Epithelial cell of prostate (primary cell): ENCODE measurements at regions not wholly inside any gene's neighbourhood (a gene's known extent, or its start where the extent isn't known, plus 50 kb on each side); places are given as distances from the start of the nearest gene placed in this dataset.
"Not testable (repeated sequence)": the region's sequence is repeated elsewhere in the genome, so short reads cannot be mapped to it uniquely, and the experiment has no call there.

Experiments
- DNase-seq: peaks from one replicate; pipeline ENCODE4 v3.0.0-alpha.2; 2011; ENCODE audit warnings: low read depth, low spot score
- H3K27ac ChIP-seq: fragments of 450-650 bp; 2 replicates; pipeline ENCODE4 v1.5.1; 2017; ENCODE audit warnings: mild to moderate bottlenecking

DNA sequence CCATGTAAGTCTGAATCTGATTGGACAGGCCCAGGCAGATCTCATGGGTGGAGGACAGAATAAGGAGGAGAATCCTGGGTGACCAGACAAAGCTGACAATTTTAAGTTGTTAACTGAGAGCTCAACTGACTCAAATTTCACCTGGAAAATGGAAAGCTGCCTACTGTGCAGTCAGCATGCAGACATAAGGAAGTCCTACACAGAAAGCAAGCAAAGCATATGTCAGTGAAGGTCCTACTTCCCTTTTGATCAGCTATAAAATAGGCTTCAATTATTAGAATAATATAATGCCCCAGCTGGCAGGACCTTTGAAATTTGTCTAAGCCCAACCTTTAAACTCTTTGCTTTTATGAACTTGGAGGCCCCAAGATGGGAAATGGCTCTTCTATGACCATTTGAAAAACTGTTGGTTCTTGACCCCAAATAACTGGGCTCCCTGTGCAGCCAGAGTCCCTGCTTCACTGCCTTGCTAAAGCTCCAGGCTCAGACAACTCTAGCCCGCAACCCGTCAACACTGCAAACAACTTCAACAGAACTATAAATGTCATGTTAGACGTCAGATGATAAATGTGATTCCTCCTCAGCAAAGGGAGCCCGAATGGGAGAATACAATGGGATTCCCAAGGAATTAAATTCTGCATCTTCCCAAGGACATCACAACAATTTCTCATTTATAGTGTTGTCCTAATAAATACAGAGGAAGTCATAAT is 118.9 kb upstream of the ADRA1B start:
- H3K27ac ChIP-seq, result no peak overlapping the region
- DNase-seq, result no peak

DNA sequence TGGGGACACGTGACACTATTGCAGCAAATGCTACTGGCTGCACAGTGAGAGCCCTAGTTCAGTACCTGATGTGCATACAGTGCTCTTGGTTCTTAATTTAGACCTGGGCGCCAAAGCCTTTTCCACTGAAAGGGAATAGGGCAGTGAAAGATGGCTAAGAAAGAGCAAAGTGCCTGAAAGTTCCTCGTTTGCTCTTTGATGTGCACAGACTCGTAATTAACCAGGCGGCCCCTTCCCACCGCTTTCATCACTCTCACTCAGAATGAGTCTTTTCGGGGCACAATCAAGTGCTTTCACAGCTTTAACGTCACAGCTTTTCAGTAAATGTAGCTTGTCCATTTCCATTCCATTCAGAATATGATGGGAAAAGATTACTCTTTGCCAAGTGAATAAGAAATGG is 116.6 kb upstream of the ADRA1B start:
- no peak overlapping the region for H3K27ac ChIP-seq
- DNase-seq, result no peak

DNA sequence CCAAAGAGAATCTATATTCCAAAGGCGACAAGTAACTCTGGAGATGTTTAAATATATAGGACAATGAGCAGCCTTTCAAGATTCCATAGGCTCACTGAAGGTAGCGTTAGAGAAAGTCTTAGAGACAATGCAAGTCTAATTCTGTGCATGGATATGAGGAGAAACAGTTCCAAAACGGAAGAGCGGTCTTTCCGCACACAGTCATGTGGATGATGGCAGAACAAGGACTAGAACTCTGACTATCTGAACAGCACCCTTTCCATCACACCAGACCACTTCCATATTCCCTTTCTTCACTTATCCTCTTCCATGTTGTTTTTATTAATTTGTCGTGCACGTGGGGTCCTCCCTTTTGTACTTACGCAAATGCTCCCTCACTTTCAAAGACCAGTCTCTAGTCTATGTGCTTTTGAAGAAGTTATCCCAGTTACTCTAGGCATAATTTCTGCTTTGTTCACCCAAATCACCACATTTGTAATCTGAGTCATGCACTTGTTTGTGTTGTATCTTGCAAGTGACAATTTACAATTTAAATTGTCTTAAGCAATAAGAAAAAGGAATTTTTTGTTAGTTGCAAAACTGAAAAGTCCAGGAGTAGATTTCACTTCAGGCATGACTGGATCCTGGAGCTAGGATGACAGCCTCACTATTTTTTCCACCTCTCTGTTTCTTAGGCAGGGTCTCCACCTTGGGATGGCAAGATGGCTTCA is 116.0 kb upstream of the ADRA1B start:
- no peak for DNase-seq
- H3K27ac ChIP-seq, result no peak overlapping the region

GRCh38 chr5:159801303-159801702 is 115.0 kb upstream of the ADRA1B start:
- H3K27ac ChIP-seq, result no peak overlapping the region

GRCh38 chr5:159802661-159803060 is 113.6 kb upstream of the ADRA1B start:
- H3K27ac ChIP-seq, result no peak overlapping the region

More at GRCh38 chr5:159801303-159801702, 115.0 kb upstream of the ADRA1B start:
- no peak for DNase-seq

DNA sequence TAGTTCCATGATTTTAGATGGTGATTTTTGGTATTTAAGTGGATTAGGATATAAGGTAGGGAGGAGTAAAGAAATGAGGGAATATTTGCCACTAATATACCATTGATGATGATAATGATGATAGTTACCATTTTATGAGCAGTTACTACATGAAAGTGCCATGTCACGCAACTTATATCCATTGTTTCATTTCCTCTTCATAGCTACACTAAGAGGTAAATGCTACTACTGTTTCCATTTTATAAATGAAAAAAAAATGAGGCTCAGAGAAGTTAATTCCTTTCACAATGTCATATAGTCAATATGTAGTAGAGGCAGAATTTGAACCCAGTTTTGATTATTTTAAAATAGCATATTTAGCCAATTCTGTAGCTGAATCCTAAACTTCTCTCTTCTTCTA is 112.2 kb upstream of the ADRA1B start:
- H3K27ac ChIP-seq, result no peak overlapping the region
- no peak for DNase-seq

More at GRCh38 chr5:159802661-159803060, 113.6 kb upstream of the ADRA1B start:
- DNase-seq, result no peak

- no peak overlapping the region for H3K27ac ChIP-seq
- DNase-seq, result no peak
These were observed 111.3 kb upstream of the ADRA1B start for GRCh38 chr5:159805021-159805420.

DNA sequence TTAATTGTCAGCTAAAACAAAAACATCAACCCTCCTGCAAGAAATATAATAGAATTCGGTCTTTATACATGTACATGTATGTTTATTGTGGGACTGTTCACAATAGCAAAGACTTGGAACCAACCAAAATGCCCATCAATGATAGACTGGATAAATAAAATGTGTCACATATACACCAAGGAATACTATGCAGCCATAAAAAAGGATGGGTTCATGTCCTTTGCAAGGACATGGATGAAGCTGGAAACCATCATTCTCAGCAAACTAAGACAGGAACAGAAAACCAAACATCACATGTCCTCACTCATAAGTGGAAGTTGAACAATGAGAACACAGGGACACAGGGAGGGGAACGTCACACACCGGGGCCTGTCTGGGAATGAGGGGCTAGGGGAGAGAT is 109.1 kb upstream of the ADRA1B start:
- not testable (repeated sequence) for H3K27ac ChIP-seq, DNase-seq

DNA sequence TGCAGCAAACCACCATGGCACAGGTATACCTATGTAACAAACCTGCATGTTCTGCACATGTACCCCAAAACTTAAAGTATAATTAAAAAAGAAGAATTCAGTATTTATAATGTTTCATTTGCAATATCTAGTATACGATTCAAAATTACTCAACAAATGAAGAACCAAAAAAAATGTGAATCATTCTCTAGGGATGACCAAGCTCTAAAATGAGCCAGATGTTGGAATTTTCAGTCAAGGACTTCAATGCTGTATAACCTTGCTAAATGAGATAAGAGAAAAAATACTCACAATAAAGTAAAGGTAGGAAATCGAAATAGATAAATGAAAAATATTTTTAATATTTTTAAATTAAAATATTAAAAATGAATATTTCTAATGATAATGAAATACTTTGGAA is 108.7 kb upstream of the ADRA1B start:
- no peak for DNase-seq
- H3K27ac ChIP-seq, result no peak overlapping the region

DNA sequence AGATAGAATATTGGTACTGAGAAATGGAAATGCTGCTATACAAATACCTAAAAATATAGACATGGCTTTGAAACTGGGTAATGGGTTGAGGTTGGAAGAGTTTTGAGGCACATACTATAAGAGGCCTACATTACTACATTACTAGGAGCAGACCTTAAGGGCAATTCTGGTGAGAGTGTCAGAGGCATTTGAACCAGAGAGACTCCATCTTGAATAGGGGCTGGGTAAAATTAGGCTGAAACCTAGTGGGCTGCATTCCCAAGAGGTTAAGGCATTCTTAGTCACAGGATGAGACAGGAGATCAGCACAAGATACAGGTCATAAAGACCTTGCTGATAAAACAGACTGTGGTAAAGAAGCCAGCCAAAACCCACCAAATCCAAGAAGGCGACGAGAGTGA is 104.6 kb upstream of the ADRA1B start:
- H3K27ac ChIP-seq, result no peak overlapping the region
- no peak for DNase-seq

DNA sequence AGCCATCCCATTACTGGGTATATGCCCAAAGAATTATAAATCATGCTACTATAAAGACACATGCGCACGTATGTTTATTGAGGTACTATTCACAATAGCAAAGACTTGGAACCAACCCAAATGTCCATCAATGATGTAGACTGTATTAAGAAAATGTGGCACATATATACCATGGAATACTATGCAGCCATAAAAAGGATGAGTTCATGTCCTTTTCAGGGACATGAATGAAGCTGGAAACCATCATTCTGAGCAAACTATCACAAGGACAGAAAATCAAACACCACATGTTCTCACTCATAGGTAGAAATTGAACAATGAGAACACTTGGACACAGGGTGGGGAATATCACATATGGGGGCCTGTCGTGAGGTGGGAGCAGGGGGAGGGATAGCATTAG is 103.5 kb upstream of the ADRA1B start:
- not testable (repeated sequence) for H3K27ac ChIP-seq, DNase-seq

DNA sequence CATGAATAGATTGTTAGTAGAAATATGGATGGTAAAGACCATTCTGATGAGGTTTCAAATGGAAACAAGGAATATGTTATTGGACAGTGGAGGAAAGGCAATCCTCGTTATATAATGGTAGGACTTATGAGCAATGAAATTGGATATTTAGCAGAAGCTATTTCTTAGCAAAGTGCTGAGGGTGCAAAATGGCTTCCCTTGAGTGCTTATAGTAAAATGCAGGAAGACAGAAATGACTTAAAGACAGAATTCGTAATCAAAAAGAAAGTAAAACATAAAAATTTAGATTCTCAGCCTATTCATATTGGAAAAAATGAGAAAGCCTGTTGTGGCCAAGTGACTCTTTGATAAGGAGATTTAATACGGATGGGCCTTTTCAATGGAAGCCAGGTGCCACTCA is 102.1 kb upstream of the ADRA1B start:
- DNase-seq, result no peak
- H3K27ac ChIP-seq, result no peak overlapping the region

GRCh38 chr5:159814805-159815585 is 101.3 kb upstream of the ADRA1B start:
- no peak overlapping the region for H3K27ac ChIP-seq

GRCh38 chr5:159817262-159818029 is 98.8 kb upstream of the ADRA1B start:
- peak overlapping the region; percentile 50 for H3K27ac ChIP-seq
- no peak for DNase-seq

More at GRCh38 chr5:159814805-159815585, 101.3 kb upstream of the ADRA1B start:
- DNase-seq, result no peak

DNA sequence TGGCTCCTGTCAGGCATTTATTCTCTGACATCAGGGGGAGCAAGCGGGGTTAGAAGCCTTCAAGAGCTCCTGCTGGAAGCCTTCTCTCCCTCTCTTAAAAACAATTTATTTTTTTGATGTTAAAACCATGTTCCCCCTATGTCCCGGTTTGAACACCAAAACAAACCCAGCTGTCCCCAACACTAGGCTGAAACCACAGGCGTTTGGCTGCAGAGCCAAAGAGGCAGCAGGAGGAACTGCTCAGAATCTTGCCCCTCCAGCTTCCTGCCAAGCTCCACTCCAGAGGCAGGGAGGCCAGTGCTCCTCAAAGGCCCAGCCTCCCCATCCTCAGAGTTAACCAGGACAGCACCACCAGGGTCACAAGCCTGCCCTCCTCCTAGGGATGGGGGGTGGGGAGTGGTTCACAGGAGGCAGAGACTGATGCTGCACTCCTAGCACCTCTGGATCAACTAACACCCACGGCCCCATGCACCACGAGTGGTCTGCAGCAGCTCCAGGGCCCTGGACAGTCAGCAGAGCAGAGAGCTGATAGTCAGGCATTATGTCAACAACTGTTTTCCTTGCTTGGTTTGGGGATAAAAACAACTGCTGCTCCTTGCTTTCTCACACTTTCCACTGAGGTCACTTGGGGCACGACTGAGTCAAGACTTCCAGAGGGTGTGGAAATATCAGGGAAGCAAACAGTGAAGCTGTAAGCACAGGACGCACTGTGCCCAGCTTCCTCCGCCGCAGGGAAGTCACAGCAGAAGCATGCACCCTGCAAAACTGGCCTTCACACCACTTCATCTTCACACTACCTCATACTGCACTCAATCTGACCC is 96.5 kb upstream of the ADRA1B start:
- DNase-seq, result no peak
- H3K27ac ChIP-seq, result no peak overlapping the region

- H3K27ac ChIP-seq, result no peak overlapping the region
These were observed 95.6 kb upstream of the ADRA1B start for GRCh38 chr5:159820692-159821091.

DNA sequence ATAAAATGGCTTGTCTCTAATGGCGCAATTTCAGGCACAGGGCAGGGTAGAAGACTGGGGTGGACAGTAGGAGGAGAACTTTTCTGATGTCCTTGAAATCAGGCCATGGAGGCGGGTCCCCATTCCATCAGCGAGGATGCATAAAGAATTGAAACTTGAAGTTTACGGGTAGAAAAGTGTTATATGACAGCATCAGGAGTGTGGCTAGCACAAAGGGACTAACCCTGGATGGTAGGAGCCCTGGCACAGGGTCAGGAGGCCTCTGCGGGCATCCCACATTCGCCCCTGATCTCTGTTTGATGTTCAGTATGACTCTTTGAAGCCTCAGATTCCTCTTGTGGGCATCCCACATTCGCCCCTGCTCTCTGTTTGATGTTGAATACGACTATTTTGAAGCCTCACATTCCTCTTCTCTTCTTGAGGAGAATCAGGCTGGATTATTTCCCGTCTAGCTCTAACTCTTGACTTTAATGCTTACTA is 94.8 kb upstream of the ADRA1B start:
- H3K27ac ChIP-seq, result no peak overlapping the region

More at GRCh38 chr5:159820692-159821091, 95.6 kb upstream of the ADRA1B start:
- DNase-seq, result no peak

GRCh38 chr5:159824188-159825161 is 91.8 kb upstream of the ADRA1B start:
- no peak for DNase-seq
- H3K27ac ChIP-seq, result peak overlapping the region; percentile 45

More for the DNA sequence above, 94.8 kb upstream of the ADRA1B start:
- DNase-seq, result no peak
